GM12878 (cell line): ENCODE measurements at regions not wholly inside any gene's neighbourhood (a gene's known extent, or its start where the extent isn't known, plus 50 kb on each side); places are given as distances from the start of the nearest gene placed in this dataset.

Source experiments
- ATAC-seq: fragments of 200-7000 bp; cut with Tn5 transposase; 3 replicates; pipeline ENCODE4 v1.9.1; 2020; ENCODE audit warnings: mild to moderate bottlenecking, moderate library complexity
- BruUV-seq: library from RNA; stranded (reverse); fragments of 400-500 nt; replicated peaks from 2 replicates; lab custom pipeline; 2021; lab: Mats Ljungman, UMichigan
- CTCF ChIA-PET: fragments of 300-600 bp; sonication (Branson Sonifier 250); formaldehyde crosslinking; extraction: SDS; loops from one replicate; lab custom pipeline; 2021; ENCODE audit warnings: inconsistent platforms; lab: Yijun Ruan, JAX
- POLR2A ChIA-PET: fragments of 350-600 bp; formaldehyde crosslinking; extraction: SDS; loops from one replicate; lab custom pipeline; 2021; ENCODE audit warnings: inconsistent platforms; lab: Charles Lee
- RAD21 ChIA-PET: fragments of 300-600 bp; sonication (Branson Sonifier 250); formaldehyde crosslinking; loops from one replicate; lab custom pipeline; 2023; ENCODE audit warnings: antibody characterized with exemption; ENCODE audit not compliant: unreplicated experiment; lab: Charles Lee
- SMC1A ChIA-PET: fragments of 300-600 bp; sonication (Branson Sonifier 250); formaldehyde crosslinking; loops from one replicate; lab custom pipeline; 2023; ENCODE audit not compliant: unreplicated experiment, uncharacterized antibody; lab: Charles Lee
- DNase-seq: peaks from one replicate; pipeline ENCODE4 v3.0.0-alpha.2; 2011; ENCODE audit warnings: low read depth, low spot score
- FAIRE-seq: peaks from 3 replicates; lab custom pipeline; 2011; peaks lifted over from hg19 to GRCh38; lab: Jason Lieb, UNC
- H2AFZ ChIP-seq: 2 replicates; pipeline ENCODE4 v1.6.0; 2011; ENCODE audit warnings: low read depth, low read length, control low read depth; ENCODE audit not compliant: control insufficient read depth
- H3K27ac ChIP-seq: 2 replicates; pipeline ENCODE4 v1.5.1; 2011; ENCODE audit warnings: control low read depth; ENCODE audit not compliant: control insufficient read depth, insufficient read depth
- H3K27me3 ChIP-seq, 2 experiments: replicated peaks in 1 of 2; 2 replicates each; pipeline versions ENCODE4 v1.6.0 to v1.6.1; 2011; ENCODE audit warnings: low read length in 1 of 2; ENCODE audit not compliant: control insufficient read depth in 2 of 2, insufficient read depth in 2 of 2
- H3K36me3 ChIP-seq, 2 experiments: 2 replicates each; pipeline ENCODE4 v1.5.1; 2011; ENCODE audit warnings: low read length in 1 of 2; ENCODE audit not compliant: control insufficient read depth in 2 of 2, insufficient read depth in 2 of 2
- H3K4me1 ChIP-seq: 2 replicates; pipeline ENCODE4 v1.6.1; 2011; ENCODE audit warnings: mild to moderate bottlenecking, low read length, moderate library complexity, mixed read lengths; ENCODE audit not compliant: control insufficient read depth, insufficient read depth
- H3K4me2 ChIP-seq: 2 replicates; pipeline ENCODE4 v1.6.0; 2011; ENCODE audit warnings: control low read depth; ENCODE audit not compliant: control insufficient read depth, insufficient read depth
- H3K4me3 ChIP-seq: fragments of 200-600 bp; sonication (generic); 2 replicates; pipeline ENCODE4 v1.5.1; 2016
- H3K79me2 ChIP-seq: 2 replicates; pipeline ENCODE4 v1.6.0; 2011; ENCODE audit warnings: low read length; ENCODE audit not compliant: control insufficient read depth, insufficient read depth
- H3K9ac ChIP-seq: 2 replicates; pipeline ENCODE4 v1.8.0; 2011; ENCODE audit warnings: low read length, control low read depth, mixed read lengths; ENCODE audit not compliant: control insufficient read depth, insufficient read depth
- H3K9me3 ChIP-seq: replicated peaks from 3 replicates; pipeline ENCODE4 v1.5.1; 2011; ENCODE audit warnings: mild to moderate bottlenecking, low read length; ENCODE audit not compliant: control insufficient read depth, insufficient read depth
- H4K20me1 ChIP-seq: 2 replicates; pipeline ENCODE4 v1.6.0; 2011; ENCODE audit not compliant: control insufficient read depth, insufficient read depth
- ATF7 ChIP-seq: fragments of 450-650 bp; IDR thresholded peaks from 2 replicates; pipeline ENCODE4 v1.6.1; 2016; ENCODE audit warnings: low read depth, mild to moderate bottlenecking
- ESRRA ChIP-seq: IDR thresholded peaks from 2 replicates; pipeline ENCODE4 v1.6.1; 2012; ENCODE audit warnings: mild to moderate bottlenecking, low read length, improper control_type of control experiment
- GABPA ChIP-seq: IDR thresholded peaks from 2 replicates; pipeline ENCODE4 v1.6.1; 2014; ENCODE audit warnings: antibody characterized with exemption, low read depth, mild to moderate bottlenecking, inconsistent platforms
- KDM1A ChIP-seq: fragments of 200-600 bp; sonication (generic); IDR thresholded peaks from 2 replicates; pipeline ENCODE4 v1.6.1; 2016; ENCODE audit warnings: borderline replicate concordance
- MEF2B ChIP-seq: fragments of 450-650 bp; IDR thresholded peaks from 2 replicates; pipeline ENCODE4 v1.6.1; 2018; ENCODE audit warnings: mild to moderate bottlenecking, moderate library complexity; ENCODE audit not compliant: partially characterized antibody, poor library complexity, severe bottlenecking
- NBN ChIP-seq: fragments of 450-650 bp; IDR thresholded peaks from 2 replicates; pipeline ENCODE4 v1.6.1; 2016
- NR2C2 ChIP-seq: IDR thresholded peaks from 2 replicates; pipeline ENCODE4 v1.6.1; 2011; ENCODE audit warnings: borderline replicate concordance, low read depth; ENCODE audit not compliant: control insufficient read depth, insufficient read length
- RAD21 ChIP-seq: IDR thresholded peaks from 2 replicates; pipeline ENCODE4 v1.6.1; 2011; ENCODE audit warnings: mild to moderate bottlenecking, low read depth, low read length, moderate library complexity; ENCODE audit not compliant: insufficient read depth
- RELB ChIP-seq: fragments of 450-650 bp; IDR thresholded peaks from 2 replicates; pipeline ENCODE4 v1.6.1; 2017; ENCODE audit warnings: low read depth, mild to moderate bottlenecking, moderate library complexity
- RFX5 ChIP-seq: IDR thresholded peaks from 2 replicates; pipeline ENCODE4 v1.6.1; 2011; ENCODE audit warnings: low read depth, low read length, improper control_type of control experiment
- SMAD1 ChIP-seq: fragments of 450-650 bp; IDR thresholded peaks from 2 replicates; pipeline ENCODE4 v1.6.1; 2018; ENCODE audit warnings: mild to moderate bottlenecking, low read depth; ENCODE audit not compliant: partially characterized antibody
- SMC3 ChIP-seq: IDR thresholded peaks from 2 replicates; pipeline ENCODE4 v1.6.1; 2011; ENCODE audit warnings: low read length, improper control_type of control experiment, borderline replicate concordance
- SREBF2 ChIP-seq: IDR thresholded peaks from 2 replicates; pipeline ENCODE4 v1.6.1; 2012; ENCODE audit warnings: mild to moderate bottlenecking, low read length
- STAT1 ChIP-seq: fragments of 450-650 bp; conservative IDR thresholded peaks from 2 replicates; pipeline ENCODE4 v1.6.1; 2014; ENCODE audit warnings: antibody characterized with exemption, mild to moderate bottlenecking
- in situ Hi-C: fragments of 300-500 bp; cut with MboI; formaldehyde crosslinking; loops from 9 replicates; pipeline ENCODE4 v1.14.3; 2018; ENCODE audit warnings: mixed read lengths
- intact Hi-C: fragments of 100-400 bp; cut with micrococcal nuclease; formaldehyde crosslinking; loops from one replicate; pipeline ENCODE4 v1.14.2; 2022; ENCODE audit not compliant: unreplicated experiment

GRCh38 chr21:16347223-16347622 is 617.4 kb downstream of the USP25 start:
- SMC1A ChIA-PET: no interaction called here
- TF ChIP-seq RELB: no peak
- TF ChIP-seq MEF2B: no peak
- TF ChIP-seq ATF7: no peak
- TF ChIP-seq NBN: no peak
- TF ChIP-seq RFX5: no peak
- TF ChIP-seq KDM1A: no peak
- TF ChIP-seq GABPA: no peak
- no peak for TF ChIP-seq NR2C2
- no peak for TF ChIP-seq SMAD1
- TF ChIP-seq SMC3: no peak
- TF ChIP-seq STAT1: no peak
- no peak for TF ChIP-seq SREBF2
- no peak for TF ChIP-seq ESRRA
- no peak for TF ChIP-seq RAD21
- TF ChIP-seq, all 136 proteins: peak for 0
- no peaks in the 10 kb centered on the region for H3K27me3 ChIP-seq
- H3K9me3 ChIP-seq: no peaks in the 10 kb centered on the region
- H3K36me3 ChIP-seq: no peaks in the 10 kb centered on the region
- no peaks in the 10 kb centered on the region for H3K79me2 ChIP-seq
- ChIA-PET POLR2A (no interaction called here), RAD21 (no interaction called here), CTCF (no interaction called here)
- no peak overlapping the region for H3K4me3 ChIP-seq
- ATAC-seq: no peak
- FAIRE-seq: no peak
- in situ Hi-C loops: no loop called here
- no peak for DNase-seq
- no TSS peak for BruUV-seq
- H4K20me1 ChIP-seq: no peaks in the 10 kb centered on the region
- H2AFZ ChIP-seq: no peak overlapping the region
- H3K9ac ChIP-seq: no peak overlapping the region
- intact Hi-C loops: no loop called here
- no peaks in the 10 kb centered on the region for H3K4me1 ChIP-seq
- no peak overlapping the region for H3K4me2 ChIP-seq
- no peak overlapping the region for H3K27ac ChIP-seq
